ENCODE measurements at regions not wholly inside any gene's neighbourhood (a gene's known extent, or its start where the extent isn't known, plus 50 kb on each side); places are given as distances from the start of the nearest gene placed in this dataset.

DNA sequence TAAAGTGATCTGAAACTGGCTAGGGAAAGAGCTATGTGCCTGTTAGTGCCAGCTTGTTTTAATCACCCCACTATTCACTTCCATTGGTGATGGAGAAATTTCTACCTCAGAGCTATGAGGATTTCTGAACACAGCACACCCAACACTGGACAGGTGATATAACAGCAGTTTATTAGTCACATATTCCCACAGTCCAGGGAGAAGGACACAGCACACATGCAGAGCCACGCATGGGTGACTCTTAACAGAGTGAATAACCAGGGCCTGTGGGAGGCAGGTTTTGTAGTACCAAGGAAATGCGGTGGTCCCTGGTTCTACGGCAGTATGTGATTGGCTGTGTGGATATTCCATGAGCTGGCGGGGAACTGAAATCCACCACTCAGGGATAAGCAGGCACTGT, 455.1 kb downstream of the BTG1 start:
- TF ChIP-seq, protein P1, sequence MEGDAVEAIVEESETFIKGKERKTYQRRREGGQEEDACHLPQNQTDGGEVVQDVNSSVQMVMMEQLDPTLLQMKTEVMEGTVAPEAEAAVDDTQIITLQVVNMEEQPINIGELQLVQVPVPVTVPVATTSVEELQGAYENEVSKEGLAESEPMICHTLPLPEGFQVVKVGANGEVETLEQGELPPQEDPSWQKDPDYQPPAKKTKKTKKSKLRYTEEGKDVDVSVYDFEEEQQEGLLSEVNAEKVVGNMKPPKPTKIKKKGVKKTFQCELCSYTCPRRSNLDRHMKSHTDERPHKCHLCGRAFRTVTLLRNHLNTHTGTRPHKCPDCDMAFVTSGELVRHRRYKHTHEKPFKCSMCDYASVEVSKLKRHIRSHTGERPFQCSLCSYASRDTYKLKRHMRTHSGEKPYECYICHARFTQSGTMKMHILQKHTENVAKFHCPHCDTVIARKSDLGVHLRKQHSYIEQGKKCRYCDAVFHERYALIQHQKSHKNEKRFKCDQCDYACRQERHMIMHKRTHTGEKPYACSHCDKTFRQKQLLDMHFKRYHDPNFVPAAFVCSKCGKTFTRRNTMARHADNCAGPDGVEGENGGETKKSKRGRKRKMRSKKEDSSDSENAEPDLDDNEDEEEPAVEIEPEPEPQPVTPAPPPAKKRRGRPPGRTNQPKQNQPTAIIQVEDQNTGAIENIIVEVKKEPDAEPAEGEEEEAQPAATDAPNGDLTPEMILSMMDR (IDR thresholded peaks at IDR 0.05): no peak
- TF ChIP-seq POLR2A (IDR thresholded peaks at IDR 0.05): no peak
- TF ChIP-seq POLR2AphosphoS5 (IDR thresholded peaks at IDR 0.05; ENCODE audit: insufficient read depth in 1 of 2, low read depth in 1 of 2): no peak
